D721Med (cell line): ENCODE measurements at regions not wholly inside any gene's neighbourhood (a gene's known extent, or its start where the extent isn't known, plus 50 kb on each side); places are given as distances from the start of the nearest gene placed in this dataset.
"Not testable (repeated sequence)": the region's sequence is repeated elsewhere in the genome, so short reads cannot be mapped to it uniquely, and the experiment has no call there.

Experiments
- DNase-seq: peaks from one replicate; pipeline ENCODE4 v3.0.0; 2011; ENCODE audit warnings: low spot score; ENCODE audit not compliant: insufficient read length
- FAIRE-seq: peaks from 2 replicates; lab custom pipeline; 2011; peaks lifted over from hg19 to GRCh38; lab: Jason Lieb, UNC
- TF ChIP-seq, protein P1 (sequence below): IDR thresholded peaks from 2 replicates; pipeline ENCODE4 v1.5.1; 2012; ENCODE audit warnings: mild to moderate bottlenecking, control low read depth; ENCODE audit not compliant: insufficient read depth; ENCODE audit errors: missing control alignments

- FAIRE-seq (no peak), DNase-seq (no peak)
- TF ChIP-seq, protein P1, sequence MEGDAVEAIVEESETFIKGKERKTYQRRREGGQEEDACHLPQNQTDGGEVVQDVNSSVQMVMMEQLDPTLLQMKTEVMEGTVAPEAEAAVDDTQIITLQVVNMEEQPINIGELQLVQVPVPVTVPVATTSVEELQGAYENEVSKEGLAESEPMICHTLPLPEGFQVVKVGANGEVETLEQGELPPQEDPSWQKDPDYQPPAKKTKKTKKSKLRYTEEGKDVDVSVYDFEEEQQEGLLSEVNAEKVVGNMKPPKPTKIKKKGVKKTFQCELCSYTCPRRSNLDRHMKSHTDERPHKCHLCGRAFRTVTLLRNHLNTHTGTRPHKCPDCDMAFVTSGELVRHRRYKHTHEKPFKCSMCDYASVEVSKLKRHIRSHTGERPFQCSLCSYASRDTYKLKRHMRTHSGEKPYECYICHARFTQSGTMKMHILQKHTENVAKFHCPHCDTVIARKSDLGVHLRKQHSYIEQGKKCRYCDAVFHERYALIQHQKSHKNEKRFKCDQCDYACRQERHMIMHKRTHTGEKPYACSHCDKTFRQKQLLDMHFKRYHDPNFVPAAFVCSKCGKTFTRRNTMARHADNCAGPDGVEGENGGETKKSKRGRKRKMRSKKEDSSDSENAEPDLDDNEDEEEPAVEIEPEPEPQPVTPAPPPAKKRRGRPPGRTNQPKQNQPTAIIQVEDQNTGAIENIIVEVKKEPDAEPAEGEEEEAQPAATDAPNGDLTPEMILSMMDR = no peak
Observed at GRCh38 chrX:7617994-7618393, 225.0 kb upstream of the VCX start.

DNA sequence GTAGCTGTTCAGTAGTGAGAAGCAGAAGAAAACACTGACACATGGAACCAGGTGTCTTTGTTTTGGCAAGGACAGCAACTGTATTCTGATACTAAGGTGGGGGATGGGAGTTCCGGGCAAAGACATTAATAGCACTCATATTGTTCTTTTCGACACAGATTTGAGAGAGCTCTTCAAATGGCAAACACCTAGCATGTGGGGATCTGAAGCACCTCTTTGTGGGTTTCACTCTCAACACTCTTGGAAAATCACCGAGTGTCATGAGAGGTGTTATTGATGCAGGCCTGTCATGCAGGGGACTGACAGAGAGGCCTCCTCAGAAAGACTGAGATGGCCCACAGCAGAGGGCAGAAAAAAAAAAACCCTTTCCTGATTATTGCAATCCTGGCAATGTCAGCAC lies 228.4 kb upstream of the VCX start:
- DNase-seq (no peak), FAIRE-seq (no peak)
- TF ChIP-seq, protein P1 = no peak

- not testable (repeated sequence) for FAIRE-seq, DNase-seq
Observed at GRCh38 chrX:7608625-7609024, 234.3 kb upstream of the VCX start.

GRCh38 chrX:7606039-7606652 lies 236.8 kb upstream of the VCX start:
- FAIRE-seq (no peak), DNase-seq (no peak)
- TF ChIP-seq, protein P1 = no peak

DNA sequence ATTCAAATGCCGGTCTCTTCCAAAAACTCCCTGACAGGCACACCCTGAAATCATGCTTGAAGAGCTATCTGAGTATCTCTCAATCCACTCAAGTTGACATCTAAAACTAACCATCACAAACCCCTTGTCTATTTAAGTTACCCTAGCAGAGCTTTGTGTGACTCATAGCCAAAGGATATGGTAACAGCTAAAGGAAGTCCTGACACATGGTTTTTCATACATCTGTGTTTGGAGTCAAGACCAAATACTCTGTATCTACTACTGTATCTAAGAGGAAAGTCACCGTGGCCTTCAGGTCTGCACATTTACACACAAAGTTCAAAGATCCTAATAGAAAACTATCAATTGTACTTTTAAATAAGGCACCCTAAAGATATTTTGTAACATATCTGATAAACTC lies 239.6 kb upstream of the VCX start:
- DNase-seq (no peak), FAIRE-seq (no peak)
- TF ChIP-seq, protein P1 = no peak

GRCh38 chrX:7596822-7597221 lies 246.1 kb upstream of the VCX start:
- TF ChIP-seq, protein P1 = no peak
- DNase-seq = no peak
- FAIRE-seq = no peak

DNA sequence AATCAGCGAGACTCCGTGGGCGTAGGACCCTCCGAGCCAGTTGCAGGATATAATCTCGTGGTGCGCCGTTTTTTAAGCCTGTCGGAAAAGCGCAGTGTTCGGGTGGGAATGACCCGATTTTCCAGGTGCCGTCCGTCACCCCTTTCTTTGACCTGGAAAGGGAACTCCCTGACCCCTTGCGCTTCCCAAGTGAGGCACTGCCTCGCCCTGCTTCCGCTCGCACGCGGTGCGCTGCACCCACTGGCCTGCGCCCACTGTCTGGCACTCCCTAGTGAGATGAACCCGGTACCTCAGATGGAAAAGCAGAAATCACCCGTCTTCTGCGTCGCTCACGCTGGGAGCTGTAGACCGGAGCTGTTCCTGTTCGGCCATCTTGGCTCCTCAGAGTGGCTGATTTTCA lies 249.6 kb upstream of the VCX start:
- not testable (repeated sequence) for FAIRE-seq, DNase-seq

GRCh38 chrX:7586126-7586525 lies 256.8 kb upstream of the VCX start:
- no peak for DNase-seq
- peak; percentile 95 for FAIRE-seq
- TF ChIP-seq, protein P1 = peak; percentile 38
